ENCODE measurements at regions not wholly inside any gene's neighbourhood (a gene's known extent, or its start where the extent isn't known, plus 50 kb on each side); places are given as distances from the start of the nearest gene placed in this dataset.

GRCh38 chr9:16174915-16175314 is 622.1 kb downstream of the CCDC171 start:
- Histone ChIP-seq H3K27ac (no peak overlapping the region), H3K9me3 (no peaks in the 10 kb centered on the region), H3K4me3 (no peak overlapping the region), H3K4me1 (no peaks in the 10 kb centered on the region), H3K36me3 (no peaks in the 10 kb centered on the region), H3K27me3 (no peaks in the 10 kb centered on the region)
- DNase-seq (ENCODE audit: low spot score): no peak
- no peak for TF ChIP-seq CTCF (IDR thresholded peaks at IDR 0.05)

GRCh38 chr9:16175461-16175860 is 622.6 kb downstream of the CCDC171 start:
- Histone ChIP-seq H3K9me3 (no peaks in the 10 kb centered on the region), H3K4me1 (no peaks in the 10 kb centered on the region), H3K27me3 (no peaks in the 10 kb centered on the region), H3K27ac (no peak overlapping the region), H3K4me3 (no peak overlapping the region), H3K36me3 (no peaks in the 10 kb centered on the region)
- TF ChIP-seq CTCF (IDR thresholded peaks at IDR 0.05): no peak
- DNase-seq (ENCODE audit: low spot score): no peak

GRCh38 chr9:16178294-16178693 is 625.5 kb downstream of the CCDC171 start:
- TF ChIP-seq CTCF (IDR thresholded peaks at IDR 0.05): no peak
- H3K27ac ChIP-seq: no peak overlapping the region
- H3K27me3 ChIP-seq: no peaks in the 10 kb centered on the region
- no peak overlapping the region for H3K4me3 ChIP-seq
- H3K9me3 ChIP-seq: no peaks in the 10 kb centered on the region
- DNase-seq (ENCODE audit: low spot score): no peak
- H3K36me3 ChIP-seq: no peaks in the 10 kb centered on the region
- no peaks in the 10 kb centered on the region for H3K4me1 ChIP-seq

- Histone ChIP-seq H3K4me3 (no peak overlapping the region), H3K4me1 (no peaks in the 10 kb centered on the region), H3K27me3 (no peaks in the 10 kb centered on the region), H3K9me3 (no peaks in the 10 kb centered on the region), H3K36me3 (no peaks in the 10 kb centered on the region), H3K27ac (no peak overlapping the region)
- TF ChIP-seq CTCF (IDR thresholded peaks at IDR 0.05): no peak
- no peak for DNase-seq (ENCODE audit: low spot score)
Measured at GRCh38 chr9:16179566-16179965, 626.7 kb downstream of the CCDC171 start.

GRCh38 chr9:16180091-16180490 is 627.2 kb downstream of the CCDC171 start:
- Histone ChIP-seq H3K4me1 (no peaks in the 10 kb centered on the region), H3K27me3 (no peaks in the 10 kb centered on the region), H3K36me3 (no peaks in the 10 kb centered on the region), H3K9me3 (no peaks in the 10 kb centered on the region), H3K27ac (no peak overlapping the region), H3K4me3 (no peak overlapping the region)
- no peak for TF ChIP-seq CTCF (IDR thresholded peaks at IDR 0.05)
- DNase-seq (ENCODE audit: low spot score): no peak

- DNase-seq (ENCODE audit: low spot score): no peak
- H3K27ac ChIP-seq: no peak overlapping the region
- no peaks in the 10 kb centered on the region for H3K36me3 ChIP-seq
- no peaks in the 10 kb centered on the region for H3K27me3 ChIP-seq
- no peak for TF ChIP-seq CTCF (IDR thresholded peaks at IDR 0.05)
- no peak overlapping the region for H3K4me3 ChIP-seq
- H3K4me1 ChIP-seq: no peaks in the 10 kb centered on the region
- H3K9me3 ChIP-seq: no peaks in the 10 kb centered on the region
Measured at GRCh38 chr9:16180546-16180945, 627.7 kb downstream of the CCDC171 start.

All from right atrium auricular region (tissue), 2 donors.